ENCODE measurements at regions not wholly inside any gene's neighbourhood (a gene's known extent, or its start where the extent isn't known, plus 50 kb on each side); places are given as distances from the start of the nearest gene placed in this dataset.

DNA sequence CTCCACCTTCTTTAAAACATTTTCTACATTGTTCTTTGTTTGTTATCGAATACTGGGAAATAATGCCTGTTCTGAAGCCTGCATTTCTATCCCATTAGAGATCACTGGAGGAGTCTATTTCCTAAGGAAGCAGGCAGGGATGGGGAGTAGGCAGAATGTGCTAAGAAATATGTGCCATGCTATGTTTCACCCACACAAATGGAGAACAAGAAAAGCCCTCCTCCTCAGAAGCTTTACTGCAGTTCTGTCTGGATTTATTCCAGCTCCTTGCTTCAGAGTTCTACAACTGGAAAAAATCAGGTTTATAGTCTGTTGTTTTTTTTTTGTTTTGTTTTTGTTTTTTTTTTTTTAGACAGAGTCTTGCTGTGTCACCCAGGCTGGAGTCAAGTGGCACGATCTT is 825.1 kb downstream of the SLC4A3 start:
- no peak overlapping the region for H3K4me3 ChIP-seq
- H3K27me3 ChIP-seq: no peaks in the 10 kb centered on the region
- H3K27ac ChIP-seq: no peak overlapping the region
- H3K36me3 ChIP-seq: no peaks in the 10 kb centered on the region
- no peak for TF ChIP-seq CTCF (IDR thresholded peaks at IDR 0.05)
- no peak for TF ChIP-seq POLR2AphosphoS5 (IDR thresholded peaks at IDR 0.05)
- no peak for TF ChIP-seq EP300 (IDR thresholded peaks at IDR 0.05)
- H3K4me1 ChIP-seq: no peaks in the 10 kb centered on the region
- intact Hi-C loops (cut with DNase I; ENCODE audit: low total_unique reads): no loop called here
- 68 to 79% (median 71%) methylated on average over 2 of the region's 2 CpGs for WGBS, 5 donors
- DNase-seq: no peak
- no peaks in the 10 kb centered on the region for H3K9me3 ChIP-seq

- Histone ChIP-seq H3K36me3 (no peaks in the 10 kb centered on the region), H3K9me3 (no peaks in the 10 kb centered on the region), H3K4me1 (no peaks in the 10 kb centered on the region), H3K27ac (no peak overlapping the region), H3K4me3 (no peak overlapping the region), H3K27me3 (no peaks in the 10 kb centered on the region)
- 43 to 61% (median 54%) methylated on average over 3 of the region's 3 CpGs for WGBS, 5 donors
- peak in 1 of 2 donors; percentile 19 for DNase-seq
- intact Hi-C loops (cut with DNase I; ENCODE audit: low total_unique reads): no loop called here
- TF ChIP-seq CTCF (IDR thresholded peaks at IDR 0.05) (no peak), POLR2AphosphoS5 (IDR thresholded peaks at IDR 0.05) (no peak), POLR2A (IDR thresholded peaks at IDR 0.05) (no peak), EP300 (IDR thresholded peaks at IDR 0.05) (no peak)
Measured at GRCh38 chr2:220455351-220455990, 828.0 kb downstream of the SLC4A3 start.

- H3K27ac ChIP-seq: no peak overlapping the region
- no peaks in the 10 kb centered on the region for H3K36me3 ChIP-seq
- DNase-seq: peak in 1 of 2 donors; percentile 5
- intact Hi-C loops (cut with DNase I; ENCODE audit: low total_unique reads): no loop called here
- H3K27me3 ChIP-seq: no peaks in the 10 kb centered on the region
- no peaks in the 10 kb centered on the region for H3K4me1 ChIP-seq
- H3K9me3 ChIP-seq: no peaks in the 10 kb centered on the region
- H3K4me3 ChIP-seq: no peak overlapping the region
- TF ChIP-seq POLR2AphosphoS5 (IDR thresholded peaks at IDR 0.05) (no peak), POLR2A (IDR thresholded peaks at IDR 0.05) (no peak), CTCF (IDR thresholded peaks at IDR 0.05) (no peak), EP300 (IDR thresholded peaks at IDR 0.05) (no peak)
Measured at GRCh38 chr2:220458051-220458450, 830.6 kb downstream of the SLC4A3 start.

- DNase-seq: no peak
- Histone ChIP-seq H3K4me3 (no peak overlapping the region), H3K4me1 (no peaks in the 10 kb centered on the region), H3K27me3 (no peaks in the 10 kb centered on the region), H3K9me3 (no peaks in the 10 kb centered on the region), H3K36me3 (no peaks in the 10 kb centered on the region), H3K27ac (no peak overlapping the region)
- 76 to 87% (median 84%) methylated on average over 4 of the region's 4 CpGs for WGBS, 5 donors
- TF ChIP-seq POLR2AphosphoS5 (IDR thresholded peaks at IDR 0.05) (no peak), CTCF (IDR thresholded peaks at IDR 0.05) (no peak), EP300 (IDR thresholded peaks at IDR 0.05) (no peak), POLR2A (IDR thresholded peaks at IDR 0.05) (no peak)
- intact Hi-C loops (cut with DNase I; ENCODE audit: low total_unique reads): no loop called here
Measured at GRCh38 chr2:220460257-220460985, 833.0 kb downstream of the SLC4A3 start.
